CD1c-positive myeloid dendritic cell (primary cell): ENCODE measurements at regions not wholly inside any gene's neighbourhood (a gene's known extent, or its start where the extent isn't known, plus 50 kb on each side); places are given as distances from the start of the nearest gene placed in this dataset.
"Not testable (repeated sequence)": the region's sequence is repeated elsewhere in the genome, so short reads cannot be mapped to it uniquely, and the experiment has no call there.

Experiments
- DNase-seq: peaks from one replicate; pipeline ENCODE4 v3.0.0-alpha.2; 2016; ENCODE audit errors: extremely low spot score

- no peak for DNase-seq
These were observed 480.9 kb upstream of the TMEFF2 start for GRCh38 chr2:192675681-192676080.

- no peak for DNase-seq
These were observed 474.9 kb upstream of the TMEFF2 start for GRCh38 chr2:192669505-192670091.

GRCh38 chr2:192660555-192660954 is 465.8 kb upstream of the TMEFF2 start:
- not testable (repeated sequence) for DNase-seq

- DNase-seq = no peak
These were observed 462.6 kb upstream of the TMEFF2 start for GRCh38 chr2:192657362-192657761.

- no peak for DNase-seq
These were observed 461.2 kb upstream of the TMEFF2 start for GRCh38 chr2:192655916-192656315.

GRCh38 chr2:192645811-192646598 is 451.3 kb upstream of the TMEFF2 start:
- no peak for DNase-seq

GRCh38 chr2:192634557-192634956 is 439.8 kb upstream of the TMEFF2 start:
- no peak for DNase-seq

- DNase-seq = no peak
These were observed 433.3 kb upstream of the TMEFF2 start for GRCh38 chr2:192628017-192628416.

GRCh38 chr2:192615105-192615504 is 420.4 kb upstream of the TMEFF2 start:
- no peak for DNase-seq

- DNase-seq = no peak
These were observed 409.6 kb upstream of the TMEFF2 start for GRCh38 chr2:192604295-192604694.

- DNase-seq = not testable (repeated sequence)
These were observed 403.9 kb upstream of the TMEFF2 start for GRCh38 chr2:192598649-192599048.

GRCh38 chr2:192593561-192593960 is 398.8 kb upstream of the TMEFF2 start:
- DNase-seq = no peak

- DNase-seq = no peak
These were observed 396.9 kb upstream of the TMEFF2 start for GRCh38 chr2:192591617-192592016.

GRCh38 chr2:192585418-192585817 is 390.7 kb upstream of the TMEFF2 start:
- DNase-seq = no peak

- no peak for DNase-seq
These were observed 390.2 kb upstream of the TMEFF2 start for GRCh38 chr2:192584976-192585375.

GRCh38 chr2:192579965-192580700 is 385.4 kb upstream of the TMEFF2 start:
- no peak for DNase-seq

- no peak for DNase-seq
These were observed 384.0 kb upstream of the TMEFF2 start for GRCh38 chr2:192578780-192579179.

GRCh38 chr2:192577706-192578105 is 383.0 kb upstream of the TMEFF2 start:
- DNase-seq = no peak

GRCh38 chr2:192574552-192574951 is 379.8 kb upstream of the TMEFF2 start:
- no peak for DNase-seq

- DNase-seq = no peak
These were observed 376.9 kb upstream of the TMEFF2 start for GRCh38 chr2:192571636-192572035.

GRCh38 chr2:192570788-192571187 is 376.1 kb upstream of the TMEFF2 start:
- DNase-seq = no peak

GRCh38 chr2:192566863-192567262 is 372.1 kb upstream of the TMEFF2 start:
- DNase-seq = no peak

GRCh38 chr2:192560326-192560725 is 365.6 kb upstream of the TMEFF2 start:
- no peak for DNase-seq
